ENCODE measurements at regions not wholly inside any gene's neighbourhood (a gene's known extent, or its start where the extent isn't known, plus 50 kb on each side); places are given as distances from the start of the nearest gene placed in this dataset.

GRCh38 chr6:108757357-108757756 is 90.9 kb upstream of the ARMC2 start:
- TF ChIP-seq CTCF (conservative IDR thresholded peaks at IDR 0.05 in 1 of 2, IDR thresholded peaks at IDR 0.05 in 1 of 2; ENCODE audit: low read depth in 1 of 2, low read length in 2 of 2) (no peak), EZH2 (IDR thresholded peaks at IDR 0.05; ENCODE audit: low read length, missing control alignments) (no peak)
